ENCODE measurements at regions not wholly inside any gene's neighbourhood (a gene's known extent, or its start where the extent isn't known, plus 50 kb on each side); places are given as distances from the start of the nearest gene placed in this dataset.
"Not testable (repeated sequence)": the region's sequence is repeated elsewhere in the genome, so short reads cannot be mapped to it uniquely, and the experiment has no call there.

GRCh38 chr5:110269478-110270142, 456.9 kb downstream of the TMEM232 start:
- Histone ChIP-seq H3K36me3 (ENCODE audit: control insufficient read depth in 1 of 2, insufficient read depth in 2 of 2, low read length in 2 of 2) (no peaks in the 10 kb centered on the region), H3K27ac (ENCODE audit: low read length) (no peak overlapping the region), H3K9me3 (ENCODE audit: control insufficient read depth in 1 of 2, low read length in 2 of 2) (no peaks in the 10 kb centered on the region), H3K4me1 (ENCODE audit: control insufficient read depth in 1 of 2, insufficient read depth in 2 of 2, low read length in 2 of 2) (no peaks in the 10 kb centered on the region), H3K4me3 (ENCODE audit: low read depth in 1 of 2, low read length in 2 of 2) (no peak overlapping the region), H3K27me3 (ENCODE audit: low read depth, low read length) (no peaks in the 10 kb centered on the region)

GRCh38 chr5:110275878-110276277, 450.6 kb downstream of the TMEM232 start:
- Histone ChIP-seq H3K36me3 (ENCODE audit: control insufficient read depth in 1 of 2, insufficient read depth in 2 of 2, low read length in 2 of 2) (no peaks in the 10 kb centered on the region), H3K27me3 (ENCODE audit: low read depth, low read length) (no peaks in the 10 kb centered on the region), H3K4me3 (ENCODE audit: low read depth in 1 of 2, low read length in 2 of 2) (no peak overlapping the region), H3K4me1 (ENCODE audit: control insufficient read depth in 1 of 2, insufficient read depth in 2 of 2, low read length in 2 of 2) (no peaks in the 10 kb centered on the region), H3K27ac (ENCODE audit: low read length) (no peak overlapping the region), H3K9me3 (ENCODE audit: control insufficient read depth in 1 of 2, low read length in 2 of 2) (no peaks in the 10 kb centered on the region)

DNA sequence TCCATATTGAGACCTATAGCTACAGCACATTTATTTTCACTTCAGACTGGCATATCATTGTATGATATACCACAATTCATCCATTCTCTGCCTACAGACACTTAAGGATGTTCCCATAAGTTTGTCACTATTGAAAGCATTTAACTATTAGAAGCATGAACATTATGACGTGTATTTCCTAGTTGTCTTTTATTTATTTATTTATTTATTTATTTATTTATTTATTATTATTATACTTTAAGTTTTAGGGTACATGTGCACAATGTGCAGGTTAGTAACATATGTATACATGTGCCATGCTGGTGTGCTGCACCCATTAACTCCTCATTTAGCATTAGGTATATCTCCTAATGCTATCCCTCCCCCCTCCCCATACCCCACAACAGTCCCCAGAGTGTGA, 448.0 kb downstream of the TMEM232 start:
- not testable (repeated sequence) for H3K36me3 ChIP-seq (ENCODE audit: control insufficient read depth in 1 of 2, insufficient read depth in 2 of 2, low read length in 2 of 2); H3K4me3 ChIP-seq (ENCODE audit: low read depth in 1 of 2, low read length in 2 of 2); H3K27me3 ChIP-seq (ENCODE audit: low read depth, low read length); H3K9me3 ChIP-seq (ENCODE audit: control insufficient read depth in 1 of 2, low read length in 2 of 2); H3K4me1 ChIP-seq (ENCODE audit: control insufficient read depth in 1 of 2, insufficient read depth in 2 of 2, low read length in 2 of 2); H3K27ac ChIP-seq (ENCODE audit: low read length)

DNA sequence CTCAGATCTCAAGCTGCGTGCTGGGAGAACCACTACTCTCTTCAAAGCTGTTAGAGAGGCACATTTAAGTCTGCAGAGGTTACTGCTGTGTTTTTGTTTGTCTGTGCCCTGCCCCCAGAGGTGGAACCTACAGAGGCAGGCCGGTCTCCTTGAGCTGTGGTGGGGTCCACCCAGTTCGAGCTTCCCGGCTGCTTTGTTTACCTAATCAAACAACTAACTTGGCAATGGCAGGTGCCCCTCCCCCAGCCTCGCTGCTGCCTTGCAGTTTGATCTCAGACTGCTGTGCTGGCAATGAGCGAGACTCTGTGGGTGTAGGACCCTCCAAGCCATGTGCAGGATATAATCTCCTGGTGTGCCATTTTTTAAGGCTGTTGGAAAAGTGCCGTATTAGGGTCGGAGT, 442.4 kb downstream of the TMEM232 start:
- not testable (repeated sequence) for H3K36me3 ChIP-seq (ENCODE audit: control insufficient read depth in 1 of 2, insufficient read depth in 2 of 2, low read length in 2 of 2); H3K9me3 ChIP-seq (ENCODE audit: control insufficient read depth in 1 of 2, low read length in 2 of 2); H3K27ac ChIP-seq (ENCODE audit: low read length); H3K27me3 ChIP-seq (ENCODE audit: low read depth, low read length); H3K4me1 ChIP-seq (ENCODE audit: control insufficient read depth in 1 of 2, insufficient read depth in 2 of 2, low read length in 2 of 2); H3K4me3 ChIP-seq (ENCODE audit: low read depth in 1 of 2, low read length in 2 of 2)

GRCh38 chr5:110288766-110289511, 437.5 kb downstream of the TMEM232 start:
- Histone ChIP-seq H3K27me3 (ENCODE audit: low read depth, low read length) (no peaks in the 10 kb centered on the region), H3K9me3 (ENCODE audit: control insufficient read depth in 1 of 2, low read length in 2 of 2) (peaks cover 0 to 2% of the 10 kb centered on the region in 2 donors), H3K36me3 (ENCODE audit: control insufficient read depth in 1 of 2, insufficient read depth in 2 of 2, low read length in 2 of 2) (no peaks in the 10 kb centered on the region), H3K4me1 (ENCODE audit: control insufficient read depth in 1 of 2, insufficient read depth in 2 of 2, low read length in 2 of 2) (no peaks in the 10 kb centered on the region), H3K4me3 (ENCODE audit: low read depth in 1 of 2, low read length in 2 of 2) (no peak overlapping the region), H3K27ac (ENCODE audit: low read length) (no peak overlapping the region)

DNA sequence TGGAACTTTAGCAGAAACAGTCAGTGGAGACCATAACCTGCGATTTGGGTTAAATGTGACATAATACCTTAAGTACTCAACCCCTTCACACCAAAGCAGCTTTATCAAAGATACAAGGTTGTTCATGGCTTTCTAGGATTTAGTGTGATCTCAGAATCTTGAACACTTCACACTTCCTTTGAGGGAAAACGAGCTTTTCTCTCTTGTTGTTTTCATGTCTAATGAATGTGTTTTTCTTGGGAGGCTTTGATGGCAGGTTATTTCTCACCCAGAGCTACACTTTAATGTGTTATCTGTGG, 437.0 kb downstream of the TMEM232 start:
- Histone ChIP-seq H3K4me3 (ENCODE audit: low read depth in 1 of 2, low read length in 2 of 2) (no peak overlapping the region), H3K36me3 (ENCODE audit: control insufficient read depth in 1 of 2, insufficient read depth in 2 of 2, low read length in 2 of 2) (no peaks in the 10 kb centered on the region), H3K4me1 (ENCODE audit: control insufficient read depth in 1 of 2, insufficient read depth in 2 of 2, low read length in 2 of 2) (no peaks in the 10 kb centered on the region), H3K27me3 (ENCODE audit: low read depth, low read length) (no peaks in the 10 kb centered on the region), H3K9me3 (ENCODE audit: control insufficient read depth in 1 of 2, low read length in 2 of 2) (no peaks in the 10 kb centered on the region), H3K27ac (ENCODE audit: low read length) (no peak overlapping the region)

- no peaks in the 10 kb centered on the region for H3K36me3 ChIP-seq (ENCODE audit: control insufficient read depth in 1 of 2, insufficient read depth in 2 of 2, low read length in 2 of 2)
- H3K4me3 ChIP-seq (ENCODE audit: low read depth in 1 of 2, low read length in 2 of 2), result no peak overlapping the region
- no peaks in the 10 kb centered on the region for H3K4me1 ChIP-seq (ENCODE audit: control insufficient read depth in 1 of 2, insufficient read depth in 2 of 2, low read length in 2 of 2)
- H3K9me3 ChIP-seq (ENCODE audit: control insufficient read depth in 1 of 2, low read length in 2 of 2), result no peaks in the 10 kb centered on the region
- no peak overlapping the region for H3K27ac ChIP-seq (ENCODE audit: low read length)
- no peaks in the 10 kb centered on the region for H3K27me3 ChIP-seq (ENCODE audit: low read depth, low read length)
Observed at GRCh38 chr5:110290542-110290941, 435.9 kb downstream of the TMEM232 start.

GRCh38 chr5:110294281-110294680, 432.2 kb downstream of the TMEM232 start:
- Histone ChIP-seq H3K27ac (ENCODE audit: low read length) (no peak overlapping the region), H3K4me1 (ENCODE audit: control insufficient read depth in 1 of 2, insufficient read depth in 2 of 2, low read length in 2 of 2) (no peaks in the 10 kb centered on the region), H3K4me3 (ENCODE audit: low read depth in 1 of 2, low read length in 2 of 2) (no peak overlapping the region), H3K27me3 (ENCODE audit: low read depth, low read length) (no peaks in the 10 kb centered on the region), H3K36me3 (ENCODE audit: control insufficient read depth in 1 of 2, insufficient read depth in 2 of 2, low read length in 2 of 2) (no peaks in the 10 kb centered on the region), H3K9me3 (ENCODE audit: control insufficient read depth in 1 of 2, low read length in 2 of 2) (no peaks in the 10 kb centered on the region)

DNA sequence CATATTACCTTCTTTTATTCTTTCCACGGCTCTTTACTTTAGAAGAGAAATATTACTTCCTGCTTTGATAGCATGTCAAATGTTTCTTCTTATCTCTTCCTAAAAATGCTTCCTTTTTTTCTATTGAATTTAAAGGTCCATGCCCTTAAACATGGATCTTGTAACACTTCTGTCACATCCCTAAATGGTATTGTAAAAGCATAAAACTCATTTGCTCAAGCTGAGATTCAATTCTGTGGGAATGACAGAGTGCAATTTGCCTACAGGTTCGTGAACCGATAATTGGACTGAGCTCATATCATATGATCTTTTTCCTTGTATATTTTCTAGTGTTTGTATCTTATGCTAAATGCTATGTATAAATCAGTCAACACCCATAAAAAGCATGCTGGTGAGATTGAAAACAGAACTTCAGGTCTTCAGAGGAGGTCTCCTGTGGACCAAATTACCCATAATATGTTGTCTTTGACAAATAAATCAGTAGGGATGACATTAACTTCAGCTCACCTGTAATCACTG, 429.3 kb downstream of the TMEM232 start:
- Histone ChIP-seq H3K27me3 (ENCODE audit: low read depth, low read length) (no peaks in the 10 kb centered on the region), H3K36me3 (ENCODE audit: control insufficient read depth in 1 of 2, insufficient read depth in 2 of 2, low read length in 2 of 2) (no peaks in the 10 kb centered on the region), H3K9me3 (ENCODE audit: control insufficient read depth in 1 of 2, low read length in 2 of 2) (peaks cover 0 to 2% of the 10 kb centered on the region in 2 donors), H3K4me1 (ENCODE audit: control insufficient read depth in 1 of 2, insufficient read depth in 2 of 2, low read length in 2 of 2) (no peaks in the 10 kb centered on the region), H3K4me3 (ENCODE audit: low read depth in 1 of 2, low read length in 2 of 2) (no peak overlapping the region), H3K27ac (ENCODE audit: low read length) (no peak overlapping the region)

GRCh38 chr5:110304176-110304575, 422.3 kb downstream of the TMEM232 start:
- Histone ChIP-seq H3K4me3 (ENCODE audit: low read depth in 1 of 2, low read length in 2 of 2) (no peak overlapping the region), H3K27me3 (ENCODE audit: low read depth, low read length) (no peaks in the 10 kb centered on the region), H3K4me1 (ENCODE audit: control insufficient read depth in 1 of 2, insufficient read depth in 2 of 2, low read length in 2 of 2) (no peaks in the 10 kb centered on the region), H3K36me3 (ENCODE audit: control insufficient read depth in 1 of 2, insufficient read depth in 2 of 2, low read length in 2 of 2) (no peaks in the 10 kb centered on the region), H3K27ac (ENCODE audit: low read length) (no peak overlapping the region), H3K9me3 (ENCODE audit: control insufficient read depth in 1 of 2, low read length in 2 of 2) (peaks cover 0 to 2% of the 10 kb centered on the region in 2 donors)

- H3K36me3 ChIP-seq (ENCODE audit: control insufficient read depth in 1 of 2, insufficient read depth in 2 of 2, low read length in 2 of 2), result no peaks in the 10 kb centered on the region
Observed at GRCh38 chr5:110306650-110307049, 419.8 kb downstream of the TMEM232 start.

GRCh38 chr5:110309222-110309621, 417.2 kb downstream of the TMEM232 start:
- no peaks in the 10 kb centered on the region for H3K36me3 ChIP-seq (ENCODE audit: control insufficient read depth in 1 of 2, insufficient read depth in 2 of 2, low read length in 2 of 2)
- no peaks in the 10 kb centered on the region for H3K27me3 ChIP-seq (ENCODE audit: low read depth, low read length)
- H3K9me3 ChIP-seq (ENCODE audit: control insufficient read depth in 1 of 2, low read length in 2 of 2), result peaks cover 0 to 2% of the 10 kb centered on the region in 2 donors
- no peak overlapping the region for H3K4me3 ChIP-seq (ENCODE audit: low read depth in 1 of 2, low read length in 2 of 2)
- H3K27ac ChIP-seq (ENCODE audit: low read length), result no peak overlapping the region
- H3K4me1 ChIP-seq (ENCODE audit: control insufficient read depth in 1 of 2, insufficient read depth in 2 of 2, low read length in 2 of 2), result no peaks in the 10 kb centered on the region

More at GRCh38 chr5:110306650-110307049, 419.8 kb downstream of the TMEM232 start:
- no peak overlapping the region for H3K27ac ChIP-seq (ENCODE audit: low read length)
- peaks cover 0 to 3% of the 10 kb centered on the region in 2 donors for H3K9me3 ChIP-seq (ENCODE audit: control insufficient read depth in 1 of 2, low read length in 2 of 2)
- no peak overlapping the region for H3K4me3 ChIP-seq (ENCODE audit: low read depth in 1 of 2, low read length in 2 of 2)
- H3K4me1 ChIP-seq (ENCODE audit: control insufficient read depth in 1 of 2, insufficient read depth in 2 of 2, low read length in 2 of 2), result no peaks in the 10 kb centered on the region
- no peaks in the 10 kb centered on the region for H3K27me3 ChIP-seq (ENCODE audit: low read depth, low read length)

All from muscle layer of duodenum (tissue), 2 donors.